GM10266 (cell line): ENCODE measurements at regions not wholly inside any gene's neighbourhood (a gene's known extent, or its start where the extent isn't known, plus 50 kb on each side); places are given as distances from the start of the nearest gene placed in this dataset.

Experiments
- DNase-seq: peaks from one replicate; pipeline ENCODE4 v3.0.0; 2012; ENCODE audit errors: extremely low spot score
- TF ChIP-seq, protein P1 (sequence below): IDR thresholded peaks from 2 replicates; pipeline ENCODE4 v1.5.1; 2012; ENCODE audit warnings: mild to moderate bottlenecking, low read depth; ENCODE audit not compliant: control insufficient read depth, insufficient read depth; ENCODE audit errors: missing control alignments

- no peak for DNase-seq
- TF ChIP-seq, protein P1, sequence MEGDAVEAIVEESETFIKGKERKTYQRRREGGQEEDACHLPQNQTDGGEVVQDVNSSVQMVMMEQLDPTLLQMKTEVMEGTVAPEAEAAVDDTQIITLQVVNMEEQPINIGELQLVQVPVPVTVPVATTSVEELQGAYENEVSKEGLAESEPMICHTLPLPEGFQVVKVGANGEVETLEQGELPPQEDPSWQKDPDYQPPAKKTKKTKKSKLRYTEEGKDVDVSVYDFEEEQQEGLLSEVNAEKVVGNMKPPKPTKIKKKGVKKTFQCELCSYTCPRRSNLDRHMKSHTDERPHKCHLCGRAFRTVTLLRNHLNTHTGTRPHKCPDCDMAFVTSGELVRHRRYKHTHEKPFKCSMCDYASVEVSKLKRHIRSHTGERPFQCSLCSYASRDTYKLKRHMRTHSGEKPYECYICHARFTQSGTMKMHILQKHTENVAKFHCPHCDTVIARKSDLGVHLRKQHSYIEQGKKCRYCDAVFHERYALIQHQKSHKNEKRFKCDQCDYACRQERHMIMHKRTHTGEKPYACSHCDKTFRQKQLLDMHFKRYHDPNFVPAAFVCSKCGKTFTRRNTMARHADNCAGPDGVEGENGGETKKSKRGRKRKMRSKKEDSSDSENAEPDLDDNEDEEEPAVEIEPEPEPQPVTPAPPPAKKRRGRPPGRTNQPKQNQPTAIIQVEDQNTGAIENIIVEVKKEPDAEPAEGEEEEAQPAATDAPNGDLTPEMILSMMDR, result no peak
These were observed 252.6 kb upstream of the CITED2 start for GRCh38 chr6:139627091-139627490.

- DNase-seq, result no peak
- TF ChIP-seq, protein P1, result no peak
These were observed 251.8 kb upstream of the CITED2 start for GRCh38 chr6:139625998-139626975.

GRCh38 chr6:139625081-139625939 is 250.9 kb upstream of the CITED2 start:
- no peak for DNase-seq
- TF ChIP-seq, protein P1, result no peak

DNA sequence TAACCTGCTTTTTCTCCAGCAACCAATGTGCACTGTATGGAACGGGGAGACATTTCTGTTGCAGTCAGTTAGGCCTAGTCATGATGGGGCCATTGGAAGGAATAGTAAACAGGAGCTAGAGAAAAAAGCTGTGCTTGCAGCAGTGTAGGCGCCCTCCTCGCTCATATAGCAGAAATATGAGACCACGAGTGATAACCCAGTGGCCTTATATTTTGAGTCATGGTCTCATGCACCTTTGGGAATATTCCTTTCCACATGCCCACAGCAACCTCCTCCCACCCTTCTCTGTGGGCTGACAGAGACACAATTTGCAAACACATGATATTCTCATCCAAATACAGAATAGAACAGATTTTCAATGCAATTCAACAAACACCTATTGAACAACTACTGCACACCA is 248.9 kb upstream of the CITED2 start:
- TF ChIP-seq, protein P1, result no peak
- DNase-seq, result no peak

- no peak for DNase-seq
- TF ChIP-seq, protein P1, result no peak
These were observed 239.0 kb upstream of the CITED2 start for GRCh38 chr6:139613496-139613895.

GRCh38 chr6:139612135-139612465 is 237.7 kb upstream of the CITED2 start:
- no peak for DNase-seq
- TF ChIP-seq, protein P1, result no peak
